Sigmoid colon (tissue), 4 donors: ENCODE measurements at regions not wholly inside any gene's neighbourhood (a gene's known extent, or its start where the extent isn't known, plus 50 kb on each side); places are given as distances from the start of the nearest gene placed in this dataset.

Experiments used
- CTCF ChIP-seq, 4 experiments: fragments of 450-650 bp in 3 of 4; fragments of 200-600 bp in 1 of 4; IDR thresholded peaks; one replicate each; pipeline ENCODE4 v1.5.1; 2016 to 2019; ENCODE audit warnings: antibody characterized with exemption in 4 of 4, mild to moderate bottlenecking in 3 of 4, moderate library complexity in 2 of 4
- POLR2AphosphoS5 ChIP-seq, 4 donors: sonication (generic); formaldehyde crosslinking; IDR thresholded peaks; one replicate each; pipeline ENCODE4 v1.6.1; 2017; ENCODE audit warnings: antibody characterized with exemption in 4 of 4

GRCh38 chr3:168233001-168233400 is 137.3 kb upstream of the GOLIM4 start:
- TF ChIP-seq CTCF (IDR thresholded peaks at IDR 0.05) (no peak), POLR2AphosphoS5 (IDR thresholded peaks at IDR 0.05) (no peak)
